Lower leg skin (tissue), 3 donors: ENCODE measurements at regions not wholly inside any gene's neighbourhood (a gene's known extent, or its start where the extent isn't known, plus 50 kb on each side); places are given as distances from the start of the nearest gene placed in this dataset.

Experiments
- CTCF ChIP-seq, 3 donors: fragments of 450-650 bp; IDR thresholded peaks; one replicate each; pipeline ENCODE4 v1.5.1; 2016; ENCODE audit warnings: antibody characterized with exemption in 3 of 3, mild to moderate bottlenecking in 3 of 3, moderate library complexity in 2 of 3
- POLR2A ChIP-seq, 2 donors: fragments of 450-650 bp; IDR thresholded peaks; one replicate each; pipeline ENCODE4 v1.6.1; 2016 to 2017; ENCODE audit warnings: antibody characterized with exemption in 2 of 2, mild to moderate bottlenecking in 1 of 2, moderate library complexity in 1 of 2

- TF ChIP-seq CTCF (IDR thresholded peaks at IDR 0.05), result no peak
- no peak for TF ChIP-seq POLR2A (IDR thresholded peaks at IDR 0.05)
These were observed 680.7 kb downstream of the REEP3 start for GRCh38 chr10:64201936-64202335.
